Stimulated activated CD8-positive, alpha-beta memory T cell treated with anti-CD3 and anti-CD28 coated beads, Interleukin-15, amount 100 ng/mL, for 24 hours (primary cell): ENCODE measurements at regions not wholly inside any gene's neighbourhood (a gene's known extent, or its start where the extent isn't known, plus 50 kb on each side); places are given as distances from the start of the nearest gene placed in this dataset.
"Not testable (repeated sequence)": the region's sequence is repeated elsewhere in the genome, so short reads cannot be mapped to it uniquely, and the experiment has no call there.

Experiments used
- DNase-seq: peaks from one replicate; pipeline ENCODE4 v3.0.0-alpha.2; 2020; ENCODE audit warnings: low read depth

DNA sequence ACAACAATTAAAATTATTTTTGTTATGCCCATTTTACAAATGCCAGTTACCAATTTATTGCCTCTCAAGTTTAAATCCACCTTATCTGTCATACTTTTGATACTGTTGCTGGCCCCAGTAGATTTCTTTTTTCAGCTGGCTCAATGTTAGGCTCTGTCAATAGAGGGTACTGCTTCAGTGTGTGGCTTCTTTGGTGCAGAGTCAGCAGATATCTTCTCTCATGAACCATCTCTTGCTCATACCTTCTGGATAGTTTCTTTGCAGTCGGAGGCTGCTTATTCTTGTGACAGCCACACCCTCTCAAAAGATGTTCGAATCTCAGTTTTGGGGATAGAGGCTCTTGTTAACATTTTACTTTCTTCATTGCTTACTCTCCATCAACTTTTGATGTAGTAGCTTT lies 849.9 kb upstream of the SEMA6A start:
- no peak for DNase-seq

DNA sequence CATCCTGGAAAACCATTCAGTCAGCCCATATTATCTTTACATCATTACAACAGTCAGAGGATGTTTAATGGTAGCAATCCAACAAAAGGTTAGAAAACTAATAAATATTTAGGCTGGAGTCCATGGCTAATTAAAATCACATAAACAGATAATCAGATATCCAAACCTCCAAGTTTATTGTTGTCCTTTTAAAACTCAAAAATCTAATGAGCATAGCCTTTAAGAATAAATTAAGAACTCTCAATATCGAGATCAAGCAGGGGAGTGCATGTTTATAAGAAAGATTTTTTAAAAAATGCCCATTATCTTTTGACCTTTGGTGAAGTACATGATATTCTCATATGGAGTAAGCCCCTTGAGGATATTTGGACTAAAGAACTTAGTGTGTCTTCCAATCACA lies 842.9 kb upstream of the SEMA6A start:
- DNase-seq: no peak

DNA sequence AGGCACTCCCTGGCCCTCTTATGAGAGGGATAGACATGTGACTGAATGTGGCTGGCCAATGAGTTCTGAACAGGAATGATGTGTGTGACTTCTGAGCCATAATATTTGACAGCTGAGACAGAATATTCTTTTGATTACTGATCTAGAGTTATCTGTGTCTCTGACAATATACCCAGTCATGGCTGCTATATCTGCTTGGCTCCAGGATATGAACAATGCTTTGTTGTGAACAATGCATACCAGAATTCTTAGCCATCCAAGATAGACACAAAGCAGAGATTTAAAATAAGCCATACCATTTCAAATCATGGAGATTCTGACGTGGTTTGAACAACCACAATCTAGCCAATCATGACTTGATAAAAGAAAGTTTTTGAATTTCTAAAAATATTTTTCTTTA lies 840.3 kb upstream of the SEMA6A start:
- no peak for DNase-seq

DNA sequence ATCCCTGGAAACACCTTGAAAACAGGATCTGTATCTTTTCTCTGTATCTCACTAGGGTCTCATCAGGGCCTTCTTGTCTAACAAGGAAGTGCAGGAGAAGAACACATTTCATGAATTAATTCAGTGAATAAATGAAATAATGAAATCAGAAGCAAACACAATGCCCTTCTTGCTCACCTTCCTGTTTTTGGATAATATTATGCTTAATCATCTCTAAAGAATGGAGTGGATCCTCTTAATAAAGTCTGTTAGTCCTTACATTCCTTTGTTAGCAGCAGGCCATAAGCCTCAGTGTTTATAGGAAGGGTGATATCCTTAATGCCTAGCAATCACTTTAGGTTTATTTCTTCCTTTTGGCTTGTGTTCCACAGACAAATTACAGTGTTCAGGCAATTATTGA lies 837.1 kb upstream of the SEMA6A start:
- no peak for DNase-seq

DNA sequence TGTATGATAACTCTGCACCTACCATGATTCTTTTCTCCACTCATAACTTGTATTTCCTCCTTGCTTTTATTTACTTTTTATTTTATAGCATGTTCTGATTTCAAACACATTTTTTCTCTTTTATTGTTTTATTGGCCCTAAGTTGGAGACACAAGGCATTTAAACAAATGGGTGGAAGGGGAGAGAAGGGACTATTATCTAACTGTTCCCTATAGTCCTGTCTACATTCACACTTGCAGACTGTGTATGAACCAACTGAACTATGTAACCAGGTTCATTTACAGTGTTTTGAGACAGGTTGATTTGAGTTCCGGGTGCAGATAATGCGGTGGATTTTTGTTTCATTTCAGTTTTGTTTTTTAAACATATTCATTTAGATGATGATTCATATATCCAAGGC lies 830.6 kb upstream of the SEMA6A start:
- DNase-seq: no peak

DNA sequence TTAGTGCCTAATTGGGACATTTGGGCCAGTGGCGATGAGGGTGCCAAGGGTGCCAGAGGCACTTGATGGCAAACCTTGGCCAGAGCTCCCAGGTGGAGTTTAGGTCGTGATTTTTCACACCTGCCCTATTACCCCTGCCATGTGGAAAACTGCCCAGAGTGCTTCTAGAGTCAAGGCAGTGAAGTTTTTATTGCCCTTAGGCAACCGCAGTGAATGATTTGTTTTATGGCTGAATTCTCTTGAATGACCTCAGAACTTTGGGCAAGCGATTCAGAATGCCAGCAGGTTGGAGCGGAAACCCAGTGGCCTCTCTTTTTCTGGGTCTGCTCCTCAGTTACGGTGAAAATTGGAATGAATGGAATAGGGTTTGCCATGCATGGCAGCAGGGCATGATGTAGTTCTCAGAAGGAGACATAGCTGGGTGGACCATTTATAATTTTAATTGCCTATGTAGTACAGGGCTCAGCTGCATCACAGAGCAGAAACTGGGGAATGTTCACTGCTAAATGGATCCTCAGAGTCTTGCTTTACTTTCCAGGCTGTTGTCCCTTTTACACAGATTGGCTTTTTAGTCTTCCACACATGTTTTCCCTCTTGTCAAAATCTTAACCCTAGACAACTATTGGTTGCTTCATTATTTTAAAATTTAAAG lies 820.0 kb upstream of the SEMA6A start:
- no peak for DNase-seq

DNA sequence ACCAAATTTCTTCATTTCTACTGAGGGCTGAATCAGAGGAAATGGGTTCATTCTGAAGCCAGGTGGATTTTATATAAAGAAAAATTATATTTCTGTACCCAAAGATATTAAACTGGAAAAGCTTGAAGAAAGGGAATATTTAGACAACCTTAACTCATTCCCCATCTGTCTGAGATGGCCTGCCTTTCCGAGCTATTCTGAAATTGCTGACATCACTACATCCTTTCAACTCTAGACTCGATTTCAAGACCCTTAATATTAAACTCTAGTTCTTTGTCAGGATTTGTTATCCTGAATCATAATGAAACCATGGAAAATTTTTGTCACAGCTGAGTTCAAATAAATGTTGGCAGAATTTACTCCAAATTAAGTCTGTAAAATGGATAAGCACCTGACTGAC lies 818.5 kb upstream of the SEMA6A start:
- no peak for DNase-seq

DNA sequence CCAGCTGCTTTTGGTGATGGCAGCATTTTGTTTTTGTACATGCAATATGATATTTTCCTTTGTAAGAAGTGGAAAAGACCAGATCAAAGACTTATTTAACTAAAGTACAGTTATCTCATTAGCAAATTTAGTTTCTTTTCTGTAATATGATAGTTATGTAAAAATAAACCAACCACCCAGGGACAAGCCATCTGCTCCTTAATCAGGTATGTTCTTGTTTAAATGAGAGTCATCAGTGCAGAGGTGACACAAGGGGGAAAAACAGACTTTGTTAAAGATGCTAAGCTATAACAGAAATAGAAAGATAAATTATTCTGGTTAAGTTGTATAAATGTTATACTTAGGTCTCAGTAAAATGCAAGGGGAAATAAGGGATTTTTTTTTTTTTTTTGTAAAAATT lies 805.7 kb upstream of the SEMA6A start:
- DNase-seq: no peak

DNA sequence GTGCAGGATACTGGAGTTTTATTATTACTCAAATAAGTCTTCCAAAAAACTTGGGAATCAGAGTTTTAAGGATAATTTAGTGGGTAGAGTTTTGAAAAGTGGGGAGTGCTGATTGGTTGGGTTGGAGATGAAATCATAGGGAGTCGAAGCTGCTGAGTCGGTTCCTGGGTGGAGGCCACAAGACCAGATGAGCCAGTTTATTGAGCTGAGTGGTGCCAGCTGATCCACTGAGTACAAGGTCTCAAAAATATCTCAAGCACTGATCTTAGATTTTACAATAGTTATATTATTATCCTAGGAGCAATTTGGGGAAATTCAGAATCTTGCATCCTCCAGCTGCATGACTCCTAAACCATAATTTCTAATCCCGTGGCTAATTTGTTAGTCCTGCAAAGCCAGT lies 804.9 kb upstream of the SEMA6A start:
- DNase-seq: no peak

DNA sequence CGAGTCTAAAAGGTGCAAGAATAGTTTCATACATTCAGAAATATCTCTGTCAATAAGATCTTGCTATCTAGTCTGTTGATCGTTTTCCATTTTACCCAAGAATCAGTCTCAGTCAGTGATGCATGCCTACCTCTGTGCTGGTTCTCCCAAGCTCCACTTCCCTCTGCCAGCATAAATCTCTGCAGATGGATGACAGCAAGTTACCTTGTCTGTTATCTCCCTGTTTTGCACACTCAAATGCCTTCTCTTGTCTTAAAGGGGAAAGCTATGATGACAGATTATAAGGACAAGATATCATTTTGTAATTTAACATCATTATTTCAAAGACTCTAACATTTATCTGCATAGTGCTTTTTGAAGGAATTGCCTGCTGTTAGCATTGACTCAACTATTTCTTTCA lies 802.1 kb upstream of the SEMA6A start:
- DNase-seq: no peak

DNA sequence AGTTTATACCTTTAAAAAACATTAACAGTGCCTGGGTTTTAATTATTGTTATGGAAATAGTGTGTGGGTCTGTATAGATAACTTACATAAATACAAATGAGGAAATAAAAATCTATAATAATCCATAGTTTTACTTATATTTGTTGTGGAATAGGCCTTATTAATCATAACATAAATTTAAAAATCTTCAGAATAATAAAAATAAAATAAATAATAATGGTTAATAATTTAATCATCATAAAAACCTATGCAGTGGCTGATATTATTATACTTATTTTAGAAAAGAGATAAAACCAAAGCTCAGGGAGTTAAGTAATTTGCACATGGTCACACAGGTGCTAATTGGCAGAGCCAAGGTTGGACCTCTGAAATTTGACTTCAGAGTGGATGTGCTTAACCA lies 785.3 kb upstream of the SEMA6A start:
- no peak for DNase-seq

DNA sequence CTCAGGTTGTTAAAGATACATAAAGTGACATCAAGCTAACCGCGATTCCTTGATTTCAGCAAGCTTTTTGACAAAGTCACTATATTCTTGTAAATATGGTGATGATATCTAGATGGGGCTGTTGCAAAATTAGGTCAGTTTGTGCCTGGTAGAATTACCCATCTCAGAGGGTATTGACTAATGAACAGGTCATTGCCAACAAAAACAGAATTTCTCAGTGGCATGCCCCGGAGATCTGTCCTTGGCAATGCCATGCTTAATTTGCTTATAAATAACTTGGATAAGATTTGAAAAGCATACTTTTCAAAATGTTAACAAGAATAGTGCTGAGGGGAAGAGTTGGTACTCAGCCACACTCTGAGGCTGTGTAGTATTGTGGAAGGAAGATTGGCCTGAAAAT lies 783.3 kb upstream of the SEMA6A start:
- no peak for DNase-seq

DNA sequence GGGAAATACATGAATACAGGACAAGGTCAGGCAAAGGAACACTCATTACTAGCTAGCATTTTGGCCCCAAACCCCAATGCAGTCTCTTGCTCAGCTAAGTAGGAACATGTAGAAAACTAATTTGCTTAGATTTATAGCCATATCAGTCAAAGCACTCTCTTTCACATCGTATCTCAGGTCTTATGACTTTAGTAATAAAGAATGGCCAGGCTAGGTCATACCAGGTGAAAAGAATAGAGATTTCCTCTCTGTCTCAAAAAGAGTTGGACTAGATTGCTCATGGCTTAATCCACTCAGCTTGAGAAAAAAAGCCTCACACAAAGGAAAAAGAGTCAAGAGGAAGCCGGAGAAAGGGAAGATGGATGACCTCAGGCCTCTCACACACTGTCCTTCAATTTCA lies 772.7 kb upstream of the SEMA6A start:
- no peak for DNase-seq

DNA sequence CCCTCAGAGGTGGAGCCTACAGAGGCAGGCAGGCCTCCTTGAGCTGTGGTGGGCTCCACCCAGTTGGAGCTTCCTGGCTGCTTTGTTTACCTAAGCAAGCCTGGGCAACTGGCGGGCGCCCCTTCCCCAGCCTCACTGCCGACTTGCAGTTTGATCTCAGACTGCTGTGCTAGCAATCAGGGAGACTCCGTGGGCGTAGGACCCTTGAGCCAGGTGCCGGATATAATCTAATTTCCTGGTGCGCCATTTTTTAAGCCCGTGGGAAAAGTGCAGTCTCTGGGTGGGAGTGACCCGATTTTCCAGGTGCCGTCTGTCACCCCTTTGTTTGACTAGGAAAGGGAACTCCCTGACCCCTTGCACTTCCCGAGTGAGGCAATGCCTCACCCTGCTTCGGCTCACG lies 769.1 kb upstream of the SEMA6A start:
- DNase-seq: not testable (repeated sequence)

DNA sequence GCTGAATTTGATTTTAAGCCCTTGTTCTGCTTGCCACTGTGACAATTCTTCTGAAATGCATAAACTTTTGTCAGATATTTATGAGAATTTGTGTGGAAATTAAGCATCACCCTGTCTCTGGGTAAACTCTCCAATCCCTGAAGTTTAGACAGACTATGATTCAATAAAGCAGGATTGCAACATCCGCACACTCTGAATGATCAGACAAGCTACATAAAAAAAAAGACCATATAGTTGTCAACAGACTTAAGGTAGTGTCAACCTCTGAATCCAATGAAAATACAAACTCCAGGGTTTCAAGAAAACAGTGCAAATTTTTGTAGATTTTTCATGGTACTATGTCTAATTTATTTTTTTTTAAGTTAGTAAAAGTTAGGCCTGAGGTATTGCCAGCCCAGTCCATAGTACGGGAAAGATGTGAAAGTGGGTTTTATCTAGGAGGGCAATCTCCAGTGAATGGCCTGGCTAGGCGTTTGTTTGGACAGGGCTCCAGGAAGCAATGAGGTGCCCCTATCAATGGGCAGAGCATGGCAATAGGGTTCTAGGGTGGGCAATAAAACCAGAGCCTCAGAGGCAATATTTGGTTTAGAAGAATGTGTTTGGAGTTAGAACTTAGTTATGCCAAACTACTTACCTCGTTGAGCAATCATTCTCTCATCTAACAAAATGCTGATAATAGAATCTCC lies 762.6 kb upstream of the SEMA6A start:
- DNase-seq: no peak

DNA sequence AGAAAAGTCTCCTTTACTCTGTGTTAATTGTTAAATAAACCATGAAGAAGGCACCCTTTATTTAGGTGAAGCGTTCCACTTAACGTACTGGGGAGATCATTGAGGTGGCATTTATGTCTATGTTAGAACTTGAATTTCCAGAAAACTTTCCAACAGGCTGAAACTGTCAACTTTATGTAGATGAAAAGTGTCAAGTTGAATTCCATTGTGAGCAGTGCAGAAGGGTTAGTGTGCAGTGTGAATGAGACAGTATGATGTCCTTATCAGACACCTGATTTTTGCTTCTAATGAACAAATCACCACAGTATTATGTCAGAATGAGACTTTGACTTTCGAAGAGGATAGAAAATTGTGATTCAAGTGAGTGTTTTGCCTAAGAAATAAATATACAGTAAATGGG lies 761.6 kb upstream of the SEMA6A start:
- no peak for DNase-seq

DNA sequence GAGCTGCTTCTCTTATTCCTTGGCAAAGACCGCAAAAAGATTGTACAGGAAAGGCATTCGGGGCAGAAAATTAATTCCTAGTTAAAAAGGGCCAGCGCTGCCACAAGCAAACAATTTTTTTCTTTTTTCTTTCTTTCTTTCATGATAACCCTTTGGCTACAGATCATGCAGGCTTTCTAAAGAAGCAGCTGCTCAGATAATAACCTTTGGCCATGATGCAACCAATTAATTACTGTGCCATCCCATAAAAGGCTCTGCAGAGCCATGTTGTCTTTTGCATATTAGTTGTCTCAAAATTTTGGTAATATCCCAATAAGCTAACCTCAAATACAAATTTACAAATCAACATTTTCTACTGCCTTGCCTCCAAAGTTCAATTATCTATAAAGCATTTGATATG lies 758.4 kb upstream of the SEMA6A start:
- DNase-seq: no peak

DNA sequence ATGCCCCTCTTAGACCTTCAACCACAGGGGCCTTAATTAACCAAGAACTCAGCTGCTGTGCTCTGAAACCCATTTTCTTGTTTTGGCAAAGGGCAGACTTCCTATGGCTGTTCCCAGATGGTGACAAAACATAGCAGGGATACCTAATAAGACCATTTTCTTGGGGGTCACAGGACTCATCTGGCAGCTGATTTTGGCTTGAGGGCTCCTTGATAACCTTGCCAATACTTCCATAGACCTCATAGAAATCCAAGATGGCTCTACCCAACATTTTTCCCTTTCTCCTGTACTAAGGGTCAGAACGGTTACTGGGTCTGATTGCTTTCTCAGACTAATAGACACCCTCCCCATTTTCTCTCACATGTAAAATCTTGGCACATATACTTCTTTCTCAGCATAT lies 757.7 kb upstream of the SEMA6A start:
- DNase-seq: no peak

DNA sequence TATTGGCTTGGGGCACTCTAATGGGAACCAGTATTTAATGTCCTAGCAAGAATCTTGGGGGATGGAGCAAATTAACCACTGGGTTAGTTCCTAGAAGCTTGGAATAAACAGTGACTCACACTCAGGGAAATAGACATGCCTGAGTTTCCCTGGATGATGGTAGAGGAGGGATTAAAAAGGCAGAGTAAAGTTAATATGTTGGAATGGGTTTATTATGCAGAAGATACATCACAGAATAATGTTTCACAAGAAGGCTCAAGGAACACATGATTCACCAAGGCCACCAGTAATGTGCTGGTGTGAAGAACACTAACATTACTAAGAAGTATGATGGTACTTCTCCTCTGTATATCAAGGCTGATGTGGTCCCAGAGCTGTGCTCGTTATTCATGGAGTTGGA lies 752.9 kb upstream of the SEMA6A start:
- DNase-seq: no peak

DNA sequence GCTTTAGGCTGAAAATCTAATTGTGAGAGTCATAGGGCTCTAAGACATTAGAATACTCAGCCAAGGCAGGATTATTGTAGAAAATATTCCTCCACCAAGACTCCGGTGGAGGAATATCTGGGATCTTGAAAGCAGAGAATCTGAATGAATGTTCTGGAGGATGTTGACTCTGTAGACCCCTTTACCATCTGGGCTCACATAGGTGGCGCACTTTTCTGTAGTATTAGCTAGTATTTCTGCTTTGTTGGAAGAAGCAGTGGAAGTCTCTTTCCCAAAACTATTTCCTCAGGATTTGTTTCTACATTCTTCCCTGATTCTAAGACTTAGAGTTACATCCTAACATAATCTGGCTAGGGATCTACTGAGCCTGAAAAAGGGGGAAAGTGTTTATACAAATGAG lies 752.4 kb upstream of the SEMA6A start:
- DNase-seq: no peak

DNA sequence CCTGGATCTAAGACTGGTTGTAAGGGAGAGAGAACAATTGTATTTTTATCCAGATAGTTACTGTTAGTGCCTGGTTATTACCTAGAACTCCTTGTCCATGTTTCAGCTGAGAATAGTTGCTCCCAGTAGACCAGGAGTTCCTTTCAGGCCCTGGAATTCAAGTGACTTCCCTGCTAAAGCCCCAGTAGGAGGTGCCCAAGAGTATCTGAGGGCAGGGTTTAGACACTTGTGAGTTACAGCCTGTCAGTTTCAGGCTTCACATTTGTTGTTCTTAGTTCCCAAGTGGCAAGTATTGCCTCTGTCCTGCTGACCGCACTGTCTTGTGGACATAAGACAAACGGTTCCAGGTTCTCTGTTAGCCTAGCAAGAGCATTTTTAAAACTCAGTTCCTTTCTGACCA lies 743.9 kb upstream of the SEMA6A start:
- no peak for DNase-seq

DNA sequence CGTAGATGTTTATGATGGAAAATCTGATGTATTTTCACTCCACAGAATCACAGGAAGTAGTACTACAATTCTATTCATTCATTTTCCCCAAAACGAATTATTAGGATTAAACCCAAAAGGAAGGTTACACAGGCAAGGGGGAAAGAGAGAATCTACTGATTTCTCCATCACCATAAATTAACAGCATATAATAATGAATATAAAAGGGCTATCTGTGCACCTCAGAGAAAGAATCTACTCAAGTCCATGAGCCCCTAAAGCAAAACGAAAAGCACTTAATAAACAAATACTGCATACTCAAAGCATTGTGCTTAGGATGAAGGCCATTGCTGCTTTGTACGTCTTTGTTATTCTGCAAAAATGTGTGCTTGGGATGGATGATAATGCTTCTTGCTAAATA lies 740.5 kb upstream of the SEMA6A start:
- no peak for DNase-seq

DNA sequence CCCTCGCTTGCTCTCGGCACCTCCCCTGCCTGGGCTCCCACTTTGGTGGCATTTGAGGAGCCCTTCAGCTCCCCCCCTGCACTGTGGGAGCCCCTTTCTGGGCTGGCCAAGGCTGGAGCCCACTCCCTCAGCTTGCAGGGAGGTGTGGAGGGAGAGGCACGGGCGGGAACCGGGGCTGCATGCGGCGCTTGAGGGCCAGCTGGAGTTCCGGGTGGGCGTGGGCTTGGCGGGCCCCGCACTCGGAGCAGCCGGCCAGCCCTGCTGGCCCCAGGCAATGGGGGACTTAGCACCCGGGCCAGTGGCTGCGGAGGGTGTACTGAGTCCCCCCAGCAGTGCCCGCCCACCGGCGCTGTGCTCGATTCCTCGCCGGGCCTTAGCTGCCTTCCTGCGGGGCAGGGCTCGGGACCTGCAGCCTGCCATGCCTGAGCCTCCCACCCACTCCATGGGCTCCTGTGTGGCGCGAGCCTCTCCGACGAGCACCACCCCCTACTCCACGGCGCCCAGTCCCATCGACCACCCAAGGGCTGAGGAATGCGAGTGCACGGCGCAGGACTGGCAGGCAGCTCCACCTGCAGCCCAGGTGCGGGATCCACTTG lies 730.0 kb upstream of the SEMA6A start:
- DNase-seq: not testable (repeated sequence)

DNA sequence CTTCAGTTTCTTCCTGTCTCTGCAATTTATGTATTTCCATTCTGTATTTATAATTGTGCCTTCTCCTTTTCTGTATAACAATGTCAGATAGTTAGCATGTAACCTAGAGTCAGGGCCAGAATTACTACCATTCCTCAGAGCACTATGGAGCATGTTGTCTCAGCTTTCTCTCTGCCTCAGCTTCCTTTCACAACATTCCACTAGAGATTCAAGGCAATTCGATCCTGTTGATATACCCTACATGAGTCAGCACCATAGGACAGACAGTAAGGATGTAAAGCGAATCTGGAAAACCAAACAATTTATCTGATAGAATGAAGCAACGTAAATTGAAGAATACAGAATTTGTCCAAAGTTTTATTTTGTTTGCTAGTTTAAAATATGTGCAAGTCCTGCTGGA lies 728.3 kb upstream of the SEMA6A start:
- DNase-seq: no peak
